HG03045 (cell line): ENCODE measurements at regions not wholly inside any gene's neighbourhood (a gene's known extent, or its start where the extent isn't known, plus 50 kb on each side); places are given as distances from the start of the nearest gene placed in this dataset.
"Not testable (repeated sequence)": the region's sequence is repeated elsewhere in the genome, so short reads cannot be mapped to it uniquely, and the experiment has no call there.

Experiments used
- ATAC-seq: cut with Tn5 transposase; IDR thresholded peaks from one replicate; pipeline ENCODE4 v1.9.1; 2021; ENCODE audit warnings: mild to moderate bottlenecking, moderate library complexity; ENCODE audit not compliant: unreplicated experiment

DNA sequence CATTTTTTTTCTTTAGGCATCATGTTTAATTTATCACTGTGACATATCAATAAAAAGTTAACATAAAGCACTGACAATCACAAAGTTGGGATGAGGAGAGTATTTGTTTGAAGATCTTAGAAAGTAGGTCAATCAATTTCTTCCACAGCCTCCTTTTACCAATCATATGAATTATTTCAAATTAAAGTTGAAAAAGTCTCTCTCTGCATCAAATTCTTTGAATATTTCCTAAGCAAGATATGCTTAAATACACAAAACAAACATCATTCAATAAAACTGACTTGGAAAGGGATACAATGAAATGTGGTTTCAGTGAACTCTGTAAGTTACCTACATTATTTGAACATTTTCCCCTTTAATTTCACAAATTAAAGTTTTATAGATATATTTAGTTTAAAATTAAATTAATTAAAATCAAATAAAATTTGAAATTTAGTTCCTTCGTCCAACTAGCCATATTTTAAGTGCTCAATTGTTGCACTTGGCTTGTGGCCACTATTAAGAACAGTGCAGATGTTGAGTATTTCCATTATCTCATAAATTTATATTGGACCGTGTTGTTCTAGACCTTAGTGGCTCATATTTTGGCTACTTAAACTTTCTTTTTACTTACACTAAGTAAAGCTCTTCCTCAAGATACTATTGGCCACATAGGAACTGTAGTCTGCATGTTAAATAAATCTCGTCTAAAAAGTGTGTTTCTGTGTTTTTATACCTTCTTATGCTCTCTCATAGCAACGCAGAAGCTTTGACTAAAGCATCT is 949.7 kb upstream of the NUDT12 start:
- no peak for ATAC-seq

GRCh38 chr5:104498281-104498680 is 935.7 kb upstream of the NUDT12 start:
- ATAC-seq, result no peak

GRCh38 chr5:104494083-104494482 is 931.5 kb upstream of the NUDT12 start:
- ATAC-seq, result no peak

GRCh38 chr5:104472811-104473210 is 910.2 kb upstream of the NUDT12 start:
- ATAC-seq, result no peak

DNA sequence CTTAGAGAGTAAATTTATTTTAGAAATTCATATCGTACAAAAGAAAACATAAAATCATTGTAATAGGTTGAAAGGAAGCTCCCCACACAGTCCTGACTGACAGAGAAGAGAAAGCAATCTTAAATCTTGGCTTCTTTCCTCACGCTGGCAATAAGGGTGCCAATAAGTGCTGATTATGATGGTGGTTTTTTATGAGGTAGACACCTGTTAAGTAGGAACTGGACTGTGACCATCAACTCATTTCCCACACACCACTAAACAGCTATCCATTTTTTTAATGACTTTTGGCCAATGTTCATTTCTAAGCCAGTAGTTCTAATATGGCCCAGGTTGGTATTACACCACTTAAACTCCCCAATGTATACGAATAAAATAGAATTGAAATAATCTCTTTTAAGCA is 893.5 kb upstream of the NUDT12 start:
- no peak for ATAC-seq

- ATAC-seq, result no peak
Observed at GRCh38 chr5:104452550-104452949, 890.0 kb upstream of the NUDT12 start.

- ATAC-seq, result not testable (repeated sequence)
Observed at GRCh38 chr5:104451911-104452310, 889.3 kb upstream of the NUDT12 start.

DNA sequence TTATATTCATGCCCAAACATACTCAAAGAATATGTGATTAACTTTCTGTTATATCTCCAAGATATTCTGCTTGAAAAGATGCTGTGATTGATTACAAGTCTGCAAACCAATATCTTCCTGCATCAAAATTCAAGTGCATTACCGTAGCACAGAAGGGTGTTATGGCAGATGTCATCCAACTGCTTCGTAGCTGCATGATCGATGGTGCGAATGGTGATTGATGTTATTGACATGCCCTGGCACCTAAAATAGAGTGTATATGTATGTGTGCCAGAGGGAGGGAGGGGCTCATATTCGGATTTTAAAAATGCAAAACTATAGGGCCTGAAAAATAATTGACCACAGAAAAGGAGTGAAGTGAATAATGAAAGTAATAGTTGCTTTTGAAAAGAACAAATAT is 882.1 kb upstream of the NUDT12 start:
- ATAC-seq, result no peak

DNA sequence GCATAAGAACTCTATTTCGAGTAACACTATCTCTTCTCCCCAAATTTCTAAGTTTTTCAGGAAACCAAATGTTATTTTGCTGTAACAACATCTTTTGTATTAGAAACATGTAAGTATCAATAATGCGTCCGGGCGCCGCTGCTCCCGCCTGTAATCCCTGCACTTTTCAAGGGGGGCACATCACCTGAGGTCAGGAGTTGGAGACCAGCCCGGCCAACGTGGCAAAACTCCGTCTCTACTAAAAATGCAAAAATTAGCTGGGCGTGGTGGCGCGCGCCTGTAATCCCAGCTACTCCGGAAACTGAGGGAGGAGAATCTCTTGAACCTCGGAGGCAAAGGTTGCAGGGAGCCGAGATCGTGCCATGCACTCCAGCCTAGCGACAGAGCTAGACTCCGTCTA is 881.1 kb upstream of the NUDT12 start:
- no peak for ATAC-seq

GRCh38 chr5:104431981-104432380 is 869.4 kb upstream of the NUDT12 start:
- ATAC-seq, result no peak

- ATAC-seq, result no peak
Observed at GRCh38 chr5:104431002-104431620, 868.5 kb upstream of the NUDT12 start.

- no peak for ATAC-seq
Observed at GRCh38 chr5:104429911-104430310, 867.3 kb upstream of the NUDT12 start.

- no peak for ATAC-seq
Observed at GRCh38 chr5:104421431-104421830, 858.8 kb upstream of the NUDT12 start.

GRCh38 chr5:104418056-104418455 is 855.5 kb upstream of the NUDT12 start:
- ATAC-seq, result no peak

DNA sequence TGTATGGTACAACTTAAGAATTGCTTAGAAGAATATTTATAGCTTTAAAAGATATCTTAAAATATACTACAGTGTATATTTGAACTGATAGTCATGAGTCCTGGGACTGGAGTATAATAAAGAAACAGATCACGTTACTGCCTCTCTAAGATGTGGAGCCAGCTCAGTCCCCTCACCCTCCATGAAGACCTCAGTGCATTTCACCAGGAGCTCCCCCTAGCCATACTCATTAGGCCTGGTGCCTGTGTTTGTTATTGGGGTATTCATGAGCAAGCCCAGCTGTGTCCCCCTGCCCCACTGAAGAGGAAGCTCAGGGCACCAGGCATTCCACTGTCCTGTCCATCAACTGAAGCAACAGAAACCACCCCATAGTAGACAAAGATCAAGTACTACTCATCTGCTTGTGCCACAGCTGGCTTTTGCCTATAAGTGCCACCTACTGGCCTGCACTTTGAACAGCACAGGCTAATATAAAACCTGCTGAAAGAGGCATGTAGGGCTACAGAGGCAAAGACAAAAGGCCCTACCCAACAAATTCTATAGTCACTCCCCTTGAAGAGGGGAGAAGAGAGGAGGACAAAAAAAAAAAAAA is 850.2 kb upstream of the NUDT12 start:
- peak; percentile 79 for ATAC-seq

DNA sequence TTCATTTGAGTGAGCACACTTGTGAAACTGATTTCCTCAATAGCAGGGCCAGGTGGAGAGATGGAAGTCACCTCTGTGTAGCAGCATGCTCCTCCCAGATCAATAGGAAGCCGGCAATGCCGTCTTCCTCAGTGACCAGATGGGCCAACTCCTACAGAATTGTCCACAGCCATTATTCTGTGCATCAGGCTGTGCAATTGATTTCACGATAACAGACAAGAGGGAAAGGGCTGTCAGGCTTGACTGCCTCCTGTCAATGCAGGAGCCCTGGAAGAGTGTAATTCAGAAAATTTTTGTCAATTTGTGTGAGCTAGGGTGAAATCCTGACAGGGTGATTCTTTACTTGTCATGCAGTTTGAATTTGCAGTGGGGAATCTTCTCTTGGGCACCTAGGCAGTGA is 838.4 kb upstream of the NUDT12 start:
- ATAC-seq, result no peak

DNA sequence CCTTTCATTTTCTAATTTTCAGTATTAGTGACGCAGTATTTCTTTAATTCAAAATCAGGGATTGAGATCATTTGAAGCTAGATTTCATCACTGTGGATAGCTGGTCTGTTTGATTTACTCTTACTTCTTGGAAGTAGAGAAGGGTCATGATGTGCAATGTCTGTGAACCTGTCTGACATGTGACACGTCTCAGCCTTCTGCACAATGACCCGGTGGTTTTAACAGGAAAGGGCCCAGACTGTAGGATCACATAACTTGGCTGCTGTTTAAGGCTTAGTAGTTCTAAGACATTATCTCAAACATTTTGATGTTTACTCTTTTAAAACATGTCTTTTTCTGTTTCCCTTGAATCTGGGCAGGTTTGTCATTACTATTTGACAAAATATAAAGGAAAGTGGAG is 823.3 kb upstream of the NUDT12 start:
- no peak for ATAC-seq

DNA sequence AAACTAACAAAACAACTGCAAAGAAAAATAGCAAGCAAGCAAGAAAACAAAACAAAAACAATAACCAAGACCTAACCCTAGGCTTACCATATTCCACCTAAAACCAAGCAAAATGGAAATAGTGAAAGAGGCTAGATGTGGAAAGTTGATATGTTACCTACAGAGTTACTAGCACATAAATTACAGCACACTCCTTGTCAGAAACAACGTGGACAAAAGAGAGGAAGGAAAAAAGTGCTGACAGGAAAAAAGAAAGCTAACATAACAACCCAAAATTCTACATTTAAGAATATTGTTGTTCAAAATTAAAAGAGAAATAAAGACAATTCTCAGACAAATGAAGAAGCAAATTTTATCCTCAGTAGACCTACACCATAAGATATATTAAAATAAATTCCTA is 812.8 kb upstream of the NUDT12 start:
- ATAC-seq, result no peak

DNA sequence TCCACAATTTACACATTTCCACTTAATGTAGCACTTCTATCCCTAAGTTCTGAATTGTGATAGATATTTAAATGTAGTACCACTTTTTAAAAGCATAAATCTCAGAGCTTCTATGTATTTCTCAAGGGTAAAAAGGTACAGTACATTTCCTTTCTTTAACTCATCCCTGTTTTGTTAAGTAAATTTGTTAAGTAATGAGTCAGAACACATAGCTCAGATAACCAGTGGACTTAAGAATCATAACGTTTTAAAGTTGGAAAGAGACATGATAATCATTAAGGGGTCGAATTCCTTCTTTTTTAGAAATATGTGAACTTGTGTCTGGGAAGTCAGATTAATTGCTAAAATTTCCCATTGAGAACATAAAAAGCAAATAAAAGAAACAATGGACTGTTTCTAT is 810.2 kb upstream of the NUDT12 start:
- ATAC-seq, result no peak

GRCh38 chr5:104372376-104372775 is 809.8 kb upstream of the NUDT12 start:
- ATAC-seq, result no peak

DNA sequence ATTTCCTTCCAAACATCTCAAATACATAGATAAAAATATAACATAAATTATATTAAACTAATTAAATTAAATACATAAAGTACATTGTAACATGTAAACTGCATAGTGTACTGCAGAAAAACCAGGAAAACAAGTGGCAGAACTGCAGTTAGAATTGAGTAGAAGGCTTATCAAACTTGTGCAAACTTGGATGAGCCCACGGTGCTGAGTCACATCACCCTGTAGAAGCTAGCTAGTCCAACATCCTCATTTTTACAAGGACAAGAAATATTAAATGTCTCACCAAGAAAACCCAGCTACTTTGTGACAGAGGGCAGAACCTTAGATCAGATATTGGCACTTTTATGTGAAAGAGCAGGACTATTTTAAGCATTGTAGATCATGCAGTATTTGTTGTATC is 807.9 kb upstream of the NUDT12 start:
- no peak for ATAC-seq

DNA sequence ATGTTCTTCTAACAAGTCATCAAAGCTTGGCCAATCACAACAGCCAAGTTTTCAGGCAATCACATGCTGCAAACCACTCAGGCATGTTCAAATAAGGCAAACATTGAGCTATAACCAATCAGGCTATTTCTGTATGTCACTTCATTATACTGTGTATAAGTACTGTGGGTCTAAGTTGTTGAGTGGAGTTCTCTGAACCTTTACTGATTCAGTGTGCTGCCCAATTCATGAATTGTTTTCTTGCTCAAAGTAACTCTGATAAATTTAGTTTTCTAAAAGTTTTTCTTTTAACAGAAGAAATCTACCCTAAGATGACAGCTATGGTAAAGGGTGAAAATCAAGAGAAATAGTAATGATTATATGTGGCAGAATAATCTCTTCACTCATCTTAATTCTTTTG is 805.4 kb upstream of the NUDT12 start:
- no peak for ATAC-seq
